K562 (cell line): ENCODE measurements at regions not wholly inside any gene's neighbourhood (a gene's known extent, or its start where the extent isn't known, plus 50 kb on each side); places are given as distances from the start of the nearest gene placed in this dataset.

Experiments
- CHD1 ChIP-seq: fragments of 200-600 bp; sonication (generic); IDR thresholded peaks from one replicate; pipeline ENCODE4 v1.6.1; 2012; ENCODE audit warnings: mild to moderate bottlenecking, moderate library complexity, low read length, inconsistent platforms
- CHD2 ChIP-seq: IDR thresholded peaks from 2 replicates; pipeline ENCODE4 v1.6.1; 2011; ENCODE audit warnings: low read depth, low read length
- DNMT1 ChIP-seq: fragments of 450-650 bp; IDR thresholded peaks from 2 replicates; pipeline ENCODE4 v1.6.1; 2016; ENCODE audit warnings: antibody characterized with exemption, mild to moderate bottlenecking
- FOXK2 ChIP-seq, 2 experiments: fragments of 450-650 bp; IDR thresholded peaks in 1 of 2; conservative IDR thresholded peaks in 1 of 2; 2 replicates each; pipeline ENCODE4 v1.6.1; 2016; ENCODE audit warnings: low read depth in 2 of 2, mild to moderate bottlenecking in 1 of 2
- JUNB ChIP-seq: fragments of 450-650 bp; formaldehyde crosslinking; conservative IDR thresholded peaks from 2 replicates; pipeline ENCODE4 v1.4.0; 2020; ENCODE audit warnings: mild to moderate bottlenecking
- KDM1A ChIP-seq, 2 experiments: fragments of 450-650 bp; IDR thresholded peaks; 2 replicates each; pipeline ENCODE4 v1.6.1; 2016; ENCODE audit warnings: mild to moderate bottlenecking in 2 of 2
- MAFK ChIP-seq: IDR thresholded peaks from 2 replicates; pipeline ENCODE4 v1.6.1; 2011; ENCODE audit warnings: low read length, improper control_type of control experiment
- NFIC ChIP-seq: fragments of 450-650 bp; IDR thresholded peaks from 2 replicates; pipeline ENCODE4 v1.6.1; 2017; ENCODE audit warnings: mild to moderate bottlenecking, inconsistent platforms
- POLR2A ChIP-seq: fragments of 450-650 bp; conservative IDR thresholded peaks from 2 replicates; pipeline ENCODE4 v1.6.1; 2016
- RFX1 ChIP-seq: fragments of 450-650 bp; IDR thresholded peaks from 2 replicates; pipeline ENCODE4 v1.6.1; 2016; ENCODE audit warnings: mild to moderate bottlenecking, moderate library complexity
- SMC3 ChIP-seq: conservative IDR thresholded peaks from 2 replicates; pipeline ENCODE4 v1.6.1; 2011; ENCODE audit warnings: low read depth, low read length, improper control_type of control experiment; ENCODE audit not compliant: insufficient read depth
- ZKSCAN1 ChIP-seq: fragments of 150-350 bp; IDR thresholded peaks from 2 replicates; pipeline ENCODE4 v1.6.1; 2016; ENCODE audit warnings: low read depth, low read length

GRCh38 chr3:105013657-105014056 is 353.1 kb upstream of the ALCAM start:
- TF ChIP-seq DNMT1 = no peak
- no peak for TF ChIP-seq RFX1
- TF ChIP-seq JUNB (CRISPR knock-in tag) = no peak
- no peak for TF ChIP-seq POLR2A
- no peak for TF ChIP-seq CHD2
- TF ChIP-seq KDM1A (IDR thresholded peaks at IDR 0.05) = no peak
- TF ChIP-seq CHD1 = no peak
- TF ChIP-seq FOXK2 (conservative IDR thresholded peaks at IDR 0.05 in 1 of 2, IDR thresholded peaks at IDR 0.05 in 1 of 2; ENCODE audit: low read depth in 2 of 2) = no peak
- no peak for TF ChIP-seq SMC3
- no peak for TF ChIP-seq NFIC
- no peak for TF ChIP-seq MAFK
- TF ChIP-seq ZKSCAN1 = no peak
